CMK (cell line): ENCODE measurements at regions not wholly inside any gene's neighbourhood (a gene's known extent, or its start where the extent isn't known, plus 50 kb on each side); places are given as distances from the start of the nearest gene placed in this dataset.
"Not testable (repeated sequence)": the region's sequence is repeated elsewhere in the genome, so short reads cannot be mapped to it uniquely, and the experiment has no call there.

Experiments
- DNase-seq: peaks from one replicate; pipeline ENCODE4 v3.0.0-alpha.2; 2010; ENCODE audit warnings: low read depth

GRCh38 chr2:184993746-184994145 is 395.4 kb downstream of the ZNF804A start:
- DNase-seq, result no peak

GRCh38 chr2:185006481-185006880 is 408.2 kb downstream of the ZNF804A start:
- no peak for DNase-seq

DNA sequence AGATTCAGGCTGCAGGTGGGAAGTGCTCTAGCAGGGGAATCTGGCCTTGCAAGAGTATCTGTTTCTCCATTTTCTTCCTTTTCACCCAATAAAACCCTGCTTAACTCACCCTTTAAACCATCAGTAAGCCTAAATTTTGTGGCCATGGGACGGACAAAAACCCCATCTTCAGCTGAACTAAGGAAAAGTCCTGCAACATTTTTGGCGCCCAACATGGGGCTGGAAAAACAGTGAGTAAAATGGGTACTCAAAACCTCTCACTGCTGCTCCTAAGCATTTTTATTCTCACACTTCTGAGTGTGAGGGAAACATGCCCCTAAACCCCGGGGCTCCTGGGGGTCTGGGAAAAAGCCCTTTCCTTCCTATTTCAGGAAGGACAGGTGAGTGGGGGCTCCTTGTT is 414.3 kb downstream of the ZNF804A start:
- DNase-seq, result no peak

- no peak for DNase-seq
Observed at GRCh38 chr2:185014076-185014475, 415.7 kb downstream of the ZNF804A start.

DNA sequence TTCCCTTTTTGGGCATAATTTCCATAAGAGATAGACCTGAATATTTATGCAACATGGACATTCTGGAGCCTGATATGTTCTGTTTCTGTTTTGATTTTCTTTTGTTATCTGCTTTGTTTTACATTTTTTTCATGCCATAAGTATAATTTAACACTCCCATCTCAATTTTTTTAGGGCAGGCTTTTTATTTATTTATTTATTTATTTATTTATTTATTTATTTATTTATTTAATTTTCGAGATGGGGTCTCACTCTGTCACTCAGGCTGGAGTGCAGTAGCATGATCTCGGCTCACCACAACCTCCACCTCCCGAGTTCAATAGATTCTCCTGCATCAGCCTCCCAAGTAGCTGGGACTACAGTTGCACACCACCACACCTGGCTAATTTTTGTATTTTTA is 427.6 kb downstream of the ZNF804A start:
- DNase-seq, result not testable (repeated sequence)

DNA sequence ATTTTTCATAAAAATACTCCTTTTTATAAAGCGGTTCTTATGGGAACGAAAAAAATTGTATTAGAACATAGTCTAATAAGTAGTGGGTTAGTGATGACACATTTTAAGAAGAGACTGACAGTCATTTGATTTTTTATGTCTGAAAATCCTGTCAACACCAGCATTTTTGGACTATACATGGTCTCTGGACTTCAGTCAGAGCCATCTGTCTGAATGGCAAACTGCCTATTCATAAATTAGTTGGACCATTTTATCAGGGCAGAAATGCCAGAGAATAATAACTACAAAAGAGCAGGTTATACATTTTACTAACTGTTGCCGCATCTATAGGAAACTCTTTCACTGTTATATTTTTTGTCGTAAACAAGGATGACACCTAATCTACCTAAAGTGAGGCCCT is 437.6 kb downstream of the ZNF804A start:
- no peak for DNase-seq

DNA sequence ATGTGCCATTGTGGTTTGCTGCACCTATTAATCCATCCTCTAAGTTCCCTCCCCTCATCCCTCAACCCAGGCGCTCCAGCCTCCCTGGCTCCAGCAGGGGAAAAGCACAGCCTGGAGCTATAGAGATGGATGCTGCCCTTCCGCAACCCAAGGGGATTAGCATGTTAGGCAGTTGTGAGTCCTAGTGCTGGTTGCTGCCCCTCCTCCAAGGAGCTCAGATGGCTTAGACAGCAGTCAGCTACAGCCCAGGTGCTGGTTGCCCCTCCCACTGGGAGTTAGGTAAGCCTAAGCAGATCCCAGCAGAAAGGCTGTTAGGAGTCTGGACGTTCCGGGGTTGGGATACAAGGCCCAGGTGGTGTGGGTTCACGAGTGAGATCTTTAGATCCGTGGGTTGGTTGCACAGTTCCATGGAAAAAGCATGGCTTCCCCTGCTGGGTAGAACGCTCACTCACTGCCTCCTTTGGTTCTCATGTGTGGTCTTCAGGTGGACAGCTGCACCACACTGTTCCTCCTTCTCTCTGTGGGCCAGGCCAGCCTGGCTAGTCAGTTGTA is 446.1 kb downstream of the ZNF804A start:
- no peak for DNase-seq

GRCh38 chr2:185050804-185051203 is 452.5 kb downstream of the ZNF804A start:
- DNase-seq, result no peak

DNA sequence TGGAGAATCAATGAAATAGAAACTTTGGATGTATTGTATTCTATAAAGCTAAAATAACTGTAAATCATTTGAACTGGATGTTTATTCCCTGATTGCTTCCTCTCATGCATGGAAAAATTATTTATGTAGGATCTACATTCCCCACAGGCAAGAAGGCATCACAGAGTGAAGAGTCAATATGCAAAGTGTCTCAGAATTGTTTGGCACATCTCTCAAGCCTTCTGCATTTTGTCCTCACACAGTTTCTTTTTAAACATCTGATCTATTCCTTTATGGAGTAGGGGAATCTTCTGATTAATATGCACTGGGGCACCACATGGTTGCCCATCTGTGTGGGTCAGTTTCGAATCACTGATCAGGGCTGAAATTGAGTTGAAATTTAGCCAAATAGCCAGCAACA is 465.4 kb downstream of the ZNF804A start:
- DNase-seq, result no peak

DNA sequence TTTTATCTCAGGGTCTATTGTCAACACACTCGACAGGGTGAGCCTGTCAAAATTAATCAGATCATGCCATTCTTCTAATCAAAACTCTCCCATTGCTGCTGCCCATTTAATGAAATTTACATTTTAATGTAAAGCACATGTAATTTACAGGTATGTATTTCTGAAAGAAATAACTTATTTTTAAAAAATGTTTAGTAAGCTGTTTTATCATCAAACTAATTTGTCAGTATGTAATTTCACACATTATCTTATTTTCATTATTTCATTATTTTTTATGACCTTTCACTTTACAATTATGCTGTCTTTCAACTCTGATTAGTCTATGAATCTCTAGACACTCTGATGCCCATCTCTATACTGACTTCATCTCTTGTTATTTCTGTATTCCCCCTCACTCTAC is 467.8 kb downstream of the ZNF804A start:
- DNase-seq, result no peak

- DNase-seq, result no peak
Observed at GRCh38 chr2:185069107-185069506, 470.8 kb downstream of the ZNF804A start.

DNA sequence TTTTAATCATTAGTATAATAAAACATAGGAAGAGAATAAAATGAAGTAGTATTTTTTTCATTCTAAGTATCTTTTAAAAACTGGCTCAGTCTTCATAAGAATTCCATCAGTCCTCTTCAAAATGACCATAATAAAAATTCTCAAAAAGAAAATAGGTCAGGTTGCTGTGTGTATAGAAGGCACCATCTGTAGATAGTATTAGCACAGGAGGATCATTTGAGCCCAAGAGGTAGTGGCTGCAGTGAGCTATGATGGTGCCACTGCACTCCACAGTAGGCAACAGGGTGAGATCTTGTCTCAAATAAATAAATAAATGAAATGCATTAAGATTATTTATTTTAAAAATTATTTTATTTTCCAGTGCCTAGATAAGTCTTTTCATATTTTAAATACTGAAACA is 475.8 kb downstream of the ZNF804A start:
- no peak for DNase-seq

GRCh38 chr2:185082749-185083148 is 484.4 kb downstream of the ZNF804A start:
- DNase-seq, result no peak

DNA sequence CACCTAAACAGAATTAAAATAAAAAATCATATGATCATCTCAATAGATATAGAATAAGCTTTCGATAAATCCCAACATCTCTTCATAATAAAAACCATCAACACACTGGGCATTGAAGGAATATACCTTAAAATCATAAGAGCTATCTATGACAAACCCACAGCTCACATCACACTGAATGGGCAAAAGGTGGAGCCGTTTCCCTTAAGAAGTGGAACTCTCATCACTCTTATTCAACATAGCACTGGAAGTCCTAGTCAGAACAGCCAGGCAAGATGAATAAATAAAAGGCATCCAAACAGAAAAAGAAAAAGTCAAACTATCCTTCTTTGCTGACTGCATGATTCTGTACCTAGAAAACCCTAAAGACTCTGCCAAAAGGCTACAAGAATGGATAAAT is 510.3 kb downstream of the ZNF804A start:
- DNase-seq, result no peak

- DNase-seq, result no peak
Observed at GRCh38 chr2:185127412-185127811, 529.1 kb downstream of the ZNF804A start.

- DNase-seq, result no peak
Observed at GRCh38 chr2:185128346-185128745, 530.0 kb downstream of the ZNF804A start.

GRCh38 chr2:185128996-185129395 is 530.7 kb downstream of the ZNF804A start:
- DNase-seq, result no peak

DNA sequence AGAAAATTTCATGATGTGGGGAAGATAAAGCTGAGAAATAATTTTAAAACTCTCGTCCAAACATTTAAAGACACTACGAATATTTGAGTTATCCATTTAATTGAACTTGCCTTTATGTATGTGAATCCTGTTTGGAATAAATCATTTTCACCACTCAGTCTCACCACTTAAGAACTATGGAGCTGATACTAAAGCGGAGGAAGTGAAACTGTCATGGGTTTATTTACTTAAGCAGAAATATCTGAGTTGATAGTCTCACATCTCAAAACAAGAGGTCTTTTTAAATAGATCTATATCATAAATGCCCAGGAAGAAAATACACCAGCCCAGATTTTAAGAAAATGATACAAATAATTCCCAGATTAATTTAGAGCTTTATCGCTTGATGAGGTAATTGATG is 532.4 kb downstream of the ZNF804A start:
- no peak for DNase-seq

DNA sequence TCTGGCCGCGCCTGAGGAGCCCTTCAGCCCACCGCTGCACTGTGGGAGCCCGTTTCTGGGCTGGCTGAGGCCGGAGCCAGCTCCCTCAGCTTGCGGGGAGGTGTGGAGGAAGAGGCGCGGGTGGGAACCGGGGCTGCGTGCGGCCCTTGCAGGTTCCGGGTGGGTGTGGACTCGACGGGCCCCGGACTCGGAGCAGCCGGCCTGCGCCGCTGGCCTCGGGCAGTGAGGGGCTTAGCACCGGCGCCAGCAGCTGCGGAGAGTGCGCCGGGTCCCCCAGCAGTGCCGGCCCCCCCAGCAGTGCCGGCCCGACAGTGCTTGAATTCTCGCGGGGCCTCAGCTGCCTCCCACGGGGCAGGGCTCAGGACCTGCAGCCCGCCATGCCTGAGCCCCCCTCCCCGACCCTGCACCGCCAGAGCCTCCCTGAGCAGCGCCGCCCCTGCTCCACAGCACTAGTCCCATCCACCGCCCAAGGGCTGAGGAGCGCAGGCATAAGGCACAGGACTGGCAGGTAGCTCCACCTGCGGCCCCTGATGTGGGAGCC is 534.2 kb downstream of the ZNF804A start:
- DNase-seq, result no peak

DNA sequence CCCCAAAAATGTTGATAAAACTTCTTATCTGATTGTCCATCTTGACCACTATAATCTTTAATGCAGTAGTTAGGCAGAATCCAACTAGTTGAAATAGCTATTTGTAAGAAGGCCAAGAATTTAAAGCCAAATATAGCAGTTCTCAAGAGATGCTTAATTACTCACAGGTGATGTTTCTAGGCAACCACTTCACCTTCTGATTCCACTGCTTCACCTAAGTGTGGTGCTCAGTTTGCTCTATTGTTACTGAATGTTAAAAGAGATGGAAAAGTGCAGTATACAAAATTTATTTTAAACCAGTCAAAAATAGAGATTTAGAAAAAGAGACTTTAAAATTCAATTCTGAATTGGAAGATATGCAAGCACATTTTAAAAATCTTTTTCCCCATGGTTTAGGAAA is 539.4 kb downstream of the ZNF804A start:
- no peak for DNase-seq

- DNase-seq, result no peak
Observed at GRCh38 chr2:185142677-185143076, 544.3 kb downstream of the ZNF804A start.

DNA sequence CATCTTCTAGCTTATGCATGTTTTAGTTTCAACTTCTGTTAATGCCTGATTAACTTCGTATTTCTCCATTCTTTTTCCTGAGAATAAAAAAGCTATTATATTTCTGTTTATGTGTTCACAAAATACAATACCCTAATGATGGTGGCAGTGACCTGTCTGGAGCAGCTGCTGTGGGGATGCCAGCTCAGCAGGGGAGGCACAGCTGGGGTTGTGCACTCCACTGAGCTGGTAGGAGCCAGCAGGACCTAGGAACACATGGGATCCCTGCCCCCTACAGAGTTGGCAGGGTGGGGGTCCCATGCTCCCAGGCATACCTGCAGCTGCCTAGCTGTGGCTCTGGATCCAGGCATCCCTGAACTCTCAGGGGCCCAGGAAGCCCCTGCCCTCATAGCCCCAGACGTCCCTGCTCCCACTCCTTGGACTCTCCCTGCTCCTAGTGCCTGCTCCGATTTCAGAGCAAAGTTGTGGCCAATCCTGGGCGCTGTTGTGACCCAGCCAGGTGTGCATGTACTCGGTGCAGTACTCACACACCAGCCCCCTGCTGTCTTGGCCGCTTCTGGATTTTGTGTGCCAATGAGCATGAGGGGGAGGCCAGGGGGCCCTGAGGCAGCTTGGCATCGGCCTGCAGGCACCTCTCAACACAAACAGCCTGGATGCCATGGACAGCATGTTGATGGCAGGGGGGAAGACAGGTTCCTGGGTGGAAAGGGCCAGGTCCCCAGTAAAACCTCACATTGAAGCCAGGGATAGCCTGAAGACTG is 546.0 kb downstream of the ZNF804A start:
- no peak for DNase-seq

- DNase-seq, result no peak
Observed at GRCh38 chr2:185145316-185146121, 547.2 kb downstream of the ZNF804A start.
